Muscle of leg (tissue), 3 donors: ENCODE measurements at regions not wholly inside any gene's neighbourhood (a gene's known extent, or its start where the extent isn't known, plus 50 kb on each side); places are given as distances from the start of the nearest gene placed in this dataset.
A peak's percentile ranks its signal among the peaks of the same experiment; 100 is the strongest.
"Not testable (repeated sequence)": the region's sequence is repeated elsewhere in the genome, so short reads cannot be mapped to it uniquely, and the experiment has no call there.

ENCODE experiments used
- DNase-seq: peaks from one replicate; pipeline ENCODE4 v3.0.0; 2013
- H3K27ac ChIP-seq: one replicate; pipeline ENCODE4 v1.5.1; 2013; ENCODE audit warnings: mild to moderate bottlenecking, low read length, control low read depth
- H3K27me3 ChIP-seq: one replicate; pipeline ENCODE4 v1.6.1; 2013; ENCODE audit warnings: low read length; ENCODE audit not compliant: control insufficient read depth, insufficient read depth
- H3K36me3 ChIP-seq: one replicate; pipeline ENCODE4 v1.6.1; 2013; ENCODE audit warnings: low read length; ENCODE audit not compliant: control insufficient read depth, insufficient read depth
- H3K4me1 ChIP-seq: one replicate; pipeline ENCODE4 v1.6.1; 2013; ENCODE audit warnings: low read length; ENCODE audit not compliant: control insufficient read depth, insufficient read depth
- H3K4me3 ChIP-seq: one replicate; pipeline ENCODE4 v1.5.1; 2013; ENCODE audit warnings: low read length, control low read depth
- H3K9me3 ChIP-seq: replicated peaks from 2 replicates; pipeline ENCODE4 v1.6.1; 2013; ENCODE audit warnings: low read depth, low read length; ENCODE audit not compliant: control insufficient read depth
- WGBS: methylation state at CpG from one replicate; pipeline ENCODE4 v1.1.5; 2013; ENCODE audit warnings: missing lambda C conversion rate; ENCODE audit not compliant: insufficient coverage; 5-methylcytosine and 5-hydroxymethylcytosine counted together

- Histone ChIP-seq H3K4me1 (no peaks in the 10 kb centered on the region), H3K36me3 (no peaks in the 10 kb centered on the region), H3K4me3 (no peak overlapping the region), H3K9me3 (peaks cover 4% of the 10 kb centered on the region), H3K27ac (no peak overlapping the region), H3K27me3 (no peaks in the 10 kb centered on the region)
- 62% methylated on average over 3 of the region's 5 CpGs for WGBS
- no peak for DNase-seq
Measured at GRCh38 chr13:53447863-53448262, 419.2 kb downstream of the OLFM4 start.

DNA sequence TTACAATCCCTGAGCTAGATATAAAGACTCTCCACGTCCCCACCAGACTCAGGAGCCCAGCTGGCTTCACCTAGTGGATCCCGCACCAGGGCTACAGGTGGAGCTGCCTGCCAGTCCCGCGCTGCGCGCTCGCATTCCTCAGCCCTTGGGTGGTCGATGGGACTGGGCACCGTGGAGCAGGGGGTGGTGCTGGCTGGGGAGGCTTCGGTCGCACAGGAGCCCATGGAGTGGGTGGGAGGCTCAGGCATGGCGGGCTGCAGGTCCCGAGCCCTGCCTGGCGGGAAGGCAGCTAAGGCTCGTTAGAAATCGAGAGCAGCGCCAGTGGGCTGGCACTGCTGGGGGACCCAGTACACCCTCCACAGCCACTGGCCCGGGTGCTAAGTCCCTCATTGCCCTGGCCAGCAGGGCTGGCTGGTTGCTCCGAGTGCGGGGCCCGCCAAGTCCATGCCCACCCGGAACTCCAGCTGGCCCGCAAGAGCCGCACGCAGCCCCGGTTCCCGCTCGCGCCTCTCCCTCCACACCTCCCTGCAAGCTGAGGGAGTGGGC is 423.7 kb downstream of the OLFM4 start:
- not testable (repeated sequence) for H3K36me3 ChIP-seq, H3K4me1 ChIP-seq, H3K27me3 ChIP-seq, DNase-seq, H3K9me3 ChIP-seq, H3K27ac ChIP-seq, H3K4me3 ChIP-seq
- 90% methylated on average over 8 of the region's 29 CpGs for WGBS

DNA sequence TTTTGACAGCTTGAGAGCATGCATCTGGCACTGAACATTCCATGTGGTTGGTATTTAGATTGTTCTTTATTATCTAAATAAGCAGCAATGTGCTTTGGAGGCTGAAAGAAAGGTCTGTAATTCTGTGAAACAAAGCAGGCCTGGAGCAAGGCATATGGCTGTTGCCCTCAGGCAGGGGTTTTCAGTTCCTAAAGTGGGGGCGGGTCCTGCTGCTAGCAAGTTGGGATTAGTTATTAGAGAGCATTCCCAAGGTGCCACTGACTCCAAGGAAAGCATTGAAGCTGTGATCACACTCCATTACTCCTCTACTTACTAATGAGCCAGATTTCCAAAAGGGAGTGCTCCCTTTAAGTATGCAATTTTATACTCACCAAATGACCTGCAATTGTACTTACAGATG is 432.2 kb downstream of the OLFM4 start:
- H3K27me3 ChIP-seq, result no peaks in the 10 kb centered on the region
- no peaks in the 10 kb centered on the region for H3K9me3 ChIP-seq
- no peak for DNase-seq
- H3K27ac ChIP-seq, result no peak overlapping the region
- WGBS, result no CpG with 5 or more reads among the region's 1 CpG
- H3K4me1 ChIP-seq, result no peaks in the 10 kb centered on the region
- no peak overlapping the region for H3K4me3 ChIP-seq
- H3K36me3 ChIP-seq, result no peaks in the 10 kb centered on the region

GRCh38 chr13:53463106-53463505 is 434.5 kb downstream of the OLFM4 start:
- no CpG with 5 or more reads among the region's 3 CpGs for WGBS
- no peak for DNase-seq
- H3K4me1 ChIP-seq, result no peaks in the 10 kb centered on the region
- no peak overlapping the region for H3K27ac ChIP-seq
- no peaks in the 10 kb centered on the region for H3K36me3 ChIP-seq
- no peak overlapping the region for H3K4me3 ChIP-seq
- H3K9me3 ChIP-seq, result no peaks in the 10 kb centered on the region
- H3K27me3 ChIP-seq, result no peaks in the 10 kb centered on the region

GRCh38 chr13:53466576-53466975 is 438.0 kb downstream of the OLFM4 start:
- no CpG with 5 or more reads among the region's 1 CpG for WGBS
- H3K9me3 ChIP-seq, result no peaks in the 10 kb centered on the region
- no peaks in the 10 kb centered on the region for H3K27me3 ChIP-seq
- no peak overlapping the region for H3K4me3 ChIP-seq
- no peak for DNase-seq
- H3K36me3 ChIP-seq, result no peaks in the 10 kb centered on the region
- no peaks in the 10 kb centered on the region for H3K4me1 ChIP-seq
- H3K27ac ChIP-seq, result no peak overlapping the region

GRCh38 chr13:53473397-53473796 is 444.8 kb downstream of the OLFM4 start:
- Histone ChIP-seq H3K36me3 (no peaks in the 10 kb centered on the region), H3K27ac (no peak overlapping the region), H3K9me3 (no peaks in the 10 kb centered on the region), H3K4me1 (no peaks in the 10 kb centered on the region), H3K4me3 (no peak overlapping the region), H3K27me3 (no peaks in the 10 kb centered on the region)
- WGBS, result 38% methylated on average over 2 of the region's 4 CpGs
- no peak for DNase-seq

- WGBS, result 31% methylated on average over 2 of the region's 2 CpGs
- DNase-seq, result peak; percentile 33
- H3K27ac ChIP-seq, result no peak overlapping the region
- H3K36me3 ChIP-seq, result no peaks in the 10 kb centered on the region
- H3K4me3 ChIP-seq, result no peak overlapping the region
- no peaks in the 10 kb centered on the region for H3K27me3 ChIP-seq
- H3K4me1 ChIP-seq, result no peaks in the 10 kb centered on the region
- H3K9me3 ChIP-seq, result no peaks in the 10 kb centered on the region
Measured at GRCh38 chr13:53474878-53475277, 446.3 kb downstream of the OLFM4 start.

DNA sequence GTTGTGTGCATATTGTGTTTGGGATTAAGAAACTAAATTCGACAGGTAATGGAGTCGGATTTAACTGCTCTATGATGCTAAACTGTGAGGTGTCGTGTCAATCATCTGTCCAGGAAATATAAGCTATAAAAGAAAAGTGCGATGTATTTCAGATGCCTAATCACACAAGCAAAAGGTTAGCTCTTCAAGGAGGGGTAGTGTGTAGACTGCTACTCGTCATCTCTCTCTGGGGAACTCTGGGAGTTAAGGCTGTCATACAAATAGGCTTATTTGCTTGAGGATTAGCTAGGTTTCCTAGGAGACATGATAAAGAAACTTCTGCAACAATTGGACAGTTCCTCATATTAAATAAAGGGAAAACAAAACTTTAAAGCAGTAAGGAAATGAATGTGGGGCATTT is 462.1 kb downstream of the OLFM4 start:
- H3K27me3 ChIP-seq, result no peaks in the 10 kb centered on the region
- H3K9me3 ChIP-seq, result no peaks in the 10 kb centered on the region
- DNase-seq, result peak; percentile 72
- H3K4me3 ChIP-seq, result no peak overlapping the region
- H3K36me3 ChIP-seq, result no peaks in the 10 kb centered on the region
- no peak overlapping the region for H3K27ac ChIP-seq
- H3K4me1 ChIP-seq, result no peaks in the 10 kb centered on the region
- no CpG with 5 or more reads among the region's 5 CpGs for WGBS

- no peaks in the 10 kb centered on the region for H3K9me3 ChIP-seq
- DNase-seq, result peak; percentile 75
- H3K27ac ChIP-seq, result no peak overlapping the region
- H3K4me3 ChIP-seq, result no peak overlapping the region
- no CpG with 5 or more reads among the region's 2 CpGs for WGBS
- no peaks in the 10 kb centered on the region for H3K27me3 ChIP-seq
- no peaks in the 10 kb centered on the region for H3K4me1 ChIP-seq
- no peaks in the 10 kb centered on the region for H3K36me3 ChIP-seq
Measured at GRCh38 chr13:53494406-53494805, 465.8 kb downstream of the OLFM4 start.

DNA sequence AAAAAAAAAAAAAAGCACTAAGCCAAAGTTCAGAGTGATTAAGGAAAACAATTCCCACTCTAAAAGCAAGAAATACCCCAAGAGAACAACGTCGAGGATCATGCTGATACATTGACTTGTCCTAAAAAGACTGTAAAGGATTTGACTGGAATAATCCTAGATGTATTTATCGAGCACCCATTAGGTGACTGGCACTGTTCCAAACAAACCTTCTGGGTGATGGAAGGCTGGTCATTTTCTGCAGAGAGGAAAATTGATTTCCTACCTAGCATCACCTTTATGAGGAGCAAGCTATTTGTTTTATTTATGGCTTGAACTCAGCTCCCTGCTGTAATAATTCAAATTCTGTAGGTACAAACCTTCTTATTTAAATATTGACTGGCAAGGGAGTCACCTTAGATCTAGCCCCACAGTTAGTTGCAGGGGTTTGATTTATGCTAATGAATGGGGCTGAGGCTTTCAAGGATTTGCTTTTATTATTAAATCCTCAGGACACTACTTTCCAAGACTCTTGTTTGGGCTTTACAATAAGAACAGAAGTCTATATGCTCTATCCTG is 471.0 kb downstream of the OLFM4 start:
- WGBS, result 40% methylated on average over 1 of the region's 3 CpGs
- no peak overlapping the region for H3K4me3 ChIP-seq
- DNase-seq, result no peak

GRCh38 chr13:53501387-53501786 is 472.8 kb downstream of the OLFM4 start:
- no peaks in the 10 kb centered on the region for H3K36me3 ChIP-seq
- no peaks in the 10 kb centered on the region for H3K27me3 ChIP-seq
- DNase-seq, result no peak
- no peaks in the 10 kb centered on the region for H3K9me3 ChIP-seq
- H3K4me3 ChIP-seq, result no peak overlapping the region
- no peaks in the 10 kb centered on the region for H3K4me1 ChIP-seq
- H3K27ac ChIP-seq, result no peak overlapping the region

More for the DNA sequence above, 471.0 kb downstream of the OLFM4 start:
- no peak overlapping the region for H3K27ac ChIP-seq
- H3K4me1 ChIP-seq, result no peaks in the 10 kb centered on the region
- no peaks in the 10 kb centered on the region for H3K36me3 ChIP-seq
- H3K9me3 ChIP-seq, result no peaks in the 10 kb centered on the region
- H3K27me3 ChIP-seq, result no peaks in the 10 kb centered on the region
